Activated CD4-positive, alpha-beta memory T cell treated with anti-CD3 and anti-CD28 coated beads, Interleukin-2, amount 10 ng/mL, durations not matched to agents 7 days and 5 days (primary cell): ENCODE measurements at regions not wholly inside any gene's neighbourhood (a gene's known extent, or its start where the extent isn't known, plus 50 kb on each side); places are given as distances from the start of the nearest gene placed in this dataset.
"Not testable (repeated sequence)": the region's sequence is repeated elsewhere in the genome, so short reads cannot be mapped to it uniquely, and the experiment has no call there.

Experiments used
- CTCF ChIA-PET: fragments of 350-600 bp; sonication (Branson Sonifier 250); formaldehyde crosslinking; loops from one replicate; lab custom pipeline; 2021; ENCODE audit warnings: antibody characterized with exemption, inconsistent platforms; lab: Charles Lee
- POLR2A ChIA-PET: fragments of 350-600 bp; sonication (Branson Sonifier 250); formaldehyde crosslinking; loops from one replicate; lab custom pipeline; 2021; ENCODE audit warnings: antibody characterized with exemption; lab: Charles Lee
- DNase-seq: peaks from one replicate; pipeline ENCODE4 v3.0.0-alpha.2; 2020
- H3K27ac Mint-ChIP-seq: one replicate; pipeline ENCODE4 v1.8.0; 2021; ENCODE audit warnings: mild to moderate bottlenecking, mixed read lengths
- H3K27me3 Mint-ChIP-seq: one replicate; pipeline ENCODE4 v1.8.0; 2021; ENCODE audit warnings: mixed read lengths
- H3K36me3 Mint-ChIP-seq: one replicate; pipeline ENCODE4 v1.8.0; 2021; ENCODE audit warnings: low read depth, mixed read lengths
- H3K4me1 Mint-ChIP-seq: one replicate; pipeline ENCODE4 v1.8.0; 2021; ENCODE audit warnings: mixed read lengths
- H3K4me3 Mint-ChIP-seq: one replicate; pipeline ENCODE4 v1.8.0; 2021; ENCODE audit warnings: mild to moderate bottlenecking, mixed read lengths
- H3K9me3 Mint-ChIP-seq: one replicate; pipeline ENCODE4 v1.8.0; 2021; ENCODE audit warnings: mixed read lengths

DNA sequence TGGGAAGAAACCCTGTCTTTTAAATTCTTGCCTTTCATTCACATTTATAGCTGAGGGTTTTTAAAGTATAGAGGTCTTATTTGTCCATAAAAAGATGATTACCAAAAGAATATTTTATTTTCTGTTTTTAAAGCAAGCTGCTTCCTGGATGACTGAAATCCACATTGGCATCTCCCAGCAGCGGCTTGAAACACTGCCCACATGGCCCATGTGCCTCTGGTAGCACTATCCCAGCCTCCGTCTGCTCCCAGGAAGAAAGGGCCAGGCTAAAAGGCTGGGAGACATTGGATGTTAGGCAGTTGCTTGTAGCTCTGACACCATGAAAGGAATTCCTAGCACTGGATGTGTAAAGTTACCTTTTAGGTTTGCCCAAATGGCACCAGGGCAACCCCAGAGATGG lies 169.9 kb upstream of the CACNA1E start:
- ChIA-PET CTCF (interaction anchor here (1.2 kb wide), 1 partner anchor 112 kb away, joined by 3 read pairs; no protein-coding TSS in a partner anchor), POLR2A (no interaction called here)
- H3K4me1 Mint-ChIP-seq: peaks cover 5% of the 10 kb centered on the region
- peaks cover 53% of the 10 kb centered on the region for H3K27me3 Mint-ChIP-seq
- DNase-seq: no peak
- no peaks in the 10 kb centered on the region for H3K9me3 Mint-ChIP-seq
- no peak overlapping the region for H3K27ac Mint-ChIP-seq
- H3K36me3 Mint-ChIP-seq: no peaks in the 10 kb centered on the region
- H3K4me3 Mint-ChIP-seq: no peak overlapping the region

DNA sequence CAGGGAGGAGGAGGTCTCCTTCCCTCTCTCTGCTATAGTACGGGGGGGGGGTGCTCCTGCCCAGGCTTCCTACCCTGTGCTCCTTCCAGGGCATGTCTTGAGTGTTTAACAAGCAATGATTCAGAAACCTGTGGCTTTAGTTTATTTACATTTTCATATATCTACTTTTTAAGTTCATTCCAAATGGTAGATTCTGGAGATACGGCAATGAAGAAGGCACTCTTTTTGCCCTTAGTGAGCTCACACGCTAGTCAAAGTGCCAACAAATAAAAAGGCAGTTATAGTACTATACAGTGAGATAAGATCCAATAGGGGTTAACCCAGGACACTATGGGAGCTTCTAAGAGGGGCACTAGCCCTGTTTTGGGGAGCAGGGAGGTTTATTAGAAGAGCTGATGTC lies 169.3 kb upstream of the CACNA1E start:
- Mint-ChIP-seq H3K27me3 (peaks cover 58% of the 10 kb centered on the region), H3K27ac (no peak overlapping the region), H3K4me1 (peaks cover 9% of the 10 kb centered on the region), H3K9me3 (no peaks in the 10 kb centered on the region), H3K4me3 (no peak overlapping the region), H3K36me3 (no peaks in the 10 kb centered on the region)
- POLR2A ChIA-PET: no interaction called here
- DNase-seq: no peak
- CTCF ChIA-PET: no interaction called here

DNA sequence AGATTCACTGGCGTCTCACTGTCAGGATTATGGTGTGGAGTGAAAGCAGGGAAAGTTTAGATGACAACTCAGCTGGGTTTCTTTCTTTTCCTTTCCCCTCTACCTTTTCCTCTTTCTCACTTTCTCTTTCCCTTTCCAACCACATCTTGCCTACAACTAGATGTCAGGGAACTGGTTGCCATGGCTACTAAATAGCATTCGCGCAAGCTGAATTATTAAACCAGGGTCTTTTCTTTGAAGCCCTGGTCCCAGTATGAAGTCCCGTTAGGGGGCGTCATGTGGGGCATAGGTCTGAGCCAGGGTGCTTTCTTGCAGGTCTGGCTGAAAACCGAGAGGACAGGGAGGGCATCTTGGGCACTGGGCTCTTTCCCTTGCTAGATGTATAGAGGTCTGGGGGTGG lies 168.4 kb upstream of the CACNA1E start:
- no peak overlapping the region for H3K4me3 Mint-ChIP-seq
- no peak for DNase-seq
- H3K4me1 Mint-ChIP-seq: peaks cover 10% of the 10 kb centered on the region
- no peak overlapping the region for H3K27ac Mint-ChIP-seq
- no peaks in the 10 kb centered on the region for H3K9me3 Mint-ChIP-seq
- H3K36me3 Mint-ChIP-seq: no peaks in the 10 kb centered on the region
- ChIA-PET POLR2A (no interaction called here), CTCF (no interaction called here)
- H3K27me3 Mint-ChIP-seq: peaks cover 68% of the 10 kb centered on the region

DNA sequence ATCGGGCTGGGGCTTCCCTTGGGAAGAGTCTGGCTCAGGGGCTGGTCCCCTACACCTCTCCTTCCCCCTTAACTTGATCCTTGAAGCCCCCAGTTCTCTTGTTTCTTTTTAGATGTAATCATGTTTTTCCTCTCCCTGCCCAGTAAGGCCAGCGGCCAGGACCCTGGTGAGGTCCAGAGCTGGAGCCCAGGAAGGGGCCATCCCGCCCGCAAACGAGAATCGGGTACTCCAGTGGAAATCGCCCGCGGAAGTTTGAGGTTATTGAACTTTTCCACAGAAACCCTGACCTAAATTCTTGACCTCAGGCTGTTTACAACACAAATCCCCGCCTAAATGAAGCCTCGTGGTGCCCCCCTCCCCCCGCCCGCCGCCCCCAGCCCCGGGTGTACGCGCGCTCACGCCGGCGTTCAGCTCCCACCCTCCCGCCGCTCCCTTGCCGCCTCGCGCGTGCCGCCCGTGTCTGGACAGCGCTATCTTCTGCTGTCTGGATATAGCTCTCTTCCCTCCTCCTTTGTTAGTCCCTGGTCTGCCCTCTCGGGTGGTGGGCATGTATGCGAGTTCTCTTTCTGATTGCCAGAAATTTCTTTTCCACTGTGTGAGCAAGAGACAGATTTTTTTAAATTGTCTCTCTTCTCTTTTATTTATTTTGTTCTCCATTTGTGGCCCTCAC lies 165.9 kb upstream of the CACNA1E start:
- no peak for DNase-seq
- H3K4me1 Mint-ChIP-seq: peaks cover 10% of the 10 kb centered on the region
- CTCF ChIA-PET: interaction anchor here (1.3 kb wide), 1 partner anchor 107 kb away, joined by 3 read pairs; no protein-coding TSS in a partner anchor
- H3K4me3 Mint-ChIP-seq: no peak overlapping the region
- H3K36me3 Mint-ChIP-seq: no peaks in the 10 kb centered on the region
- H3K27ac Mint-ChIP-seq: no peak overlapping the region
- POLR2A ChIA-PET: no interaction called here
- H3K9me3 Mint-ChIP-seq: no peaks in the 10 kb centered on the region
- peaks cover 73% of the 10 kb centered on the region for H3K27me3 Mint-ChIP-seq

DNA sequence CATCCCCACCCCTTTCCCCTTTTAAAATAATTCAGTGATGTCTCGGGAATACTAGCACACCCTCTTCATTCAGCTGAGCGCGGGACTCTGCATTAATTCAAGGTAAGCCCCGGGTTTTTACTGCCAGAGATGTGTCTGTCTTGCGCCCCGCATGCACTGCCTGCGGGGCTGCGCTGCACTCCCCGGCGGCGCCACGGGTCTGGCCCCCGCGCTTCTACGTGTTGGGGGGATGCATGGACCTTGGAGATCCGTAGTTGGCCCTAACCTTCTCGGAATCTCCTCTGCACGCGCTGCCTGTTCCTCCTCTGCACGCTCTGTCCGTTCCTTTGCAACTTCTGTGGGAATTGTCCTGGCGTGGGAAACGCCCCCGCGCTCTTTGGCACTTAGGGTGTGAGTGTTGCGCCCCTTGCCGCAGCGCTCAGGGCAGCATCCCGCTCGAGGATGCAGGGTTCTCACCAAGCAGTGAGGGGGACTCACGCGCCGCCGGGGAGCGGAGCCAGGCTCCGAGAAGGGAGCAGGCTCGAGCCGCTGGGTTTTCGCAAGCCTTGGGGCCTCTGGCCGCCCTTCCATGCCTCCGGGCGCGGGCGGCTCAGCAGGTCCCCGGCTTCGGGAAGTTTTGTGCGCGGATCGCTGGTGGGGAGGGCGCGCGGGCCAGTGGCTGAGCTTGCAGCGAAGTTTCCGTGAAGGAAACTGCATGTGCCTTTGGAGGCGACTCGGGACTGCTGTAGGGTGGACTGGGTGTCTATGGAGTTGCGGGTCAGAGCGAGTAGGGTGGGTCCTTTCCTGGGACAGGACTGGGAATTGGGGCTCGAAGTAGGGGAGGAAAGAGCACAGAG lies 165.1 kb upstream of the CACNA1E start:
- Mint-ChIP-seq H3K4me1 (peaks cover 10% of the 10 kb centered on the region), H3K27me3 (peaks cover 66% of the 10 kb centered on the region), H3K36me3 (no peaks in the 10 kb centered on the region), H3K27ac (no peak overlapping the region), H3K4me3 (no peak overlapping the region), H3K9me3 (no peaks in the 10 kb centered on the region)
- CTCF ChIA-PET: no interaction called here
- DNase-seq: no peak
- POLR2A ChIA-PET: no interaction called here

DNA sequence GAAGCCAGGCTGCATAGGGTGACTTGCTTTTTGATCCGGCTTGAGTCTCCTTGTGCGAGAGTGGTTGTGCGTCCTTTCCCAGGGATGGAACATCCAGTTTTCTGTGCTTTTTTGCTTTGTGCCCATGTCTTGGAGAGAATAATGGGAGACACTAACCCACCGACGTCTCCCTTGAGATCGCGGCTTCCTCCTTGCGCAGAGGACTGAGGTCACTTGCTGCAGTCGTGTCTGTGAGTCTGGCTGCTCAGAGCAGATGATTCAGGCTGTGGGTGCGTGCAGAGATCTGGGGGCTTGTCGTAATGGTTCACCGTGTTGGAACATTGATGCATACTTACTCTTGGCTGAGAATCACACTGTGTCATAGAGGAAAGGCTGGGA lies 164.5 kb upstream of the CACNA1E start:
- Mint-ChIP-seq H3K27me3 (peaks cover 66% of the 10 kb centered on the region), H3K27ac (no peak overlapping the region), H3K4me1 (peaks cover 10% of the 10 kb centered on the region), H3K9me3 (no peaks in the 10 kb centered on the region), H3K4me3 (no peak overlapping the region), H3K36me3 (no peaks in the 10 kb centered on the region)
- CTCF ChIA-PET: no interaction called here
- POLR2A ChIA-PET: no interaction called here
- no peak for DNase-seq

DNA sequence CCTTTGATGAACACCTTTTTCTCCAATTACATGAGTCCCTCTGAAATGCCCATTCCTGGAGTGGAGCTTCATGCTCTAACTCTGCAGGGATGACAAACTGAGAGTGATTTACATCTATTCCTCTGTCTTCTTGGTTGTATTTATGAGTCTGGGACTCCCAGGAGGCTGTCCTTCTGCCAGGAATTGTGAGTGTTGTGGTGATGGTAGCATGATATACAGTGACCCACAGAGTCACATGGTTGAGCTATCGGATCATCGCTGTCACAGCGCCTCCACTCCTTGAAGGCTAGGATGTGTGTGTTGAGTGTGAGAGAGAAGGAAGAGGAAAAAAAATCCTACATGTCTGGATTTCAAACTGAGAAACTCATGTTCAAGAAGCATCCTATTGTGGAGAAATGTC lies 163.4 kb upstream of the CACNA1E start:
- CTCF ChIA-PET: no interaction called here
- Mint-ChIP-seq H3K36me3 (no peaks in the 10 kb centered on the region), H3K9me3 (no peaks in the 10 kb centered on the region), H3K27ac (no peak overlapping the region), H3K4me1 (peaks cover 11% of the 10 kb centered on the region), H3K27me3 (peaks cover 58% of the 10 kb centered on the region), H3K4me3 (no peak overlapping the region)
- POLR2A ChIA-PET: no interaction called here
- DNase-seq: no peak

DNA sequence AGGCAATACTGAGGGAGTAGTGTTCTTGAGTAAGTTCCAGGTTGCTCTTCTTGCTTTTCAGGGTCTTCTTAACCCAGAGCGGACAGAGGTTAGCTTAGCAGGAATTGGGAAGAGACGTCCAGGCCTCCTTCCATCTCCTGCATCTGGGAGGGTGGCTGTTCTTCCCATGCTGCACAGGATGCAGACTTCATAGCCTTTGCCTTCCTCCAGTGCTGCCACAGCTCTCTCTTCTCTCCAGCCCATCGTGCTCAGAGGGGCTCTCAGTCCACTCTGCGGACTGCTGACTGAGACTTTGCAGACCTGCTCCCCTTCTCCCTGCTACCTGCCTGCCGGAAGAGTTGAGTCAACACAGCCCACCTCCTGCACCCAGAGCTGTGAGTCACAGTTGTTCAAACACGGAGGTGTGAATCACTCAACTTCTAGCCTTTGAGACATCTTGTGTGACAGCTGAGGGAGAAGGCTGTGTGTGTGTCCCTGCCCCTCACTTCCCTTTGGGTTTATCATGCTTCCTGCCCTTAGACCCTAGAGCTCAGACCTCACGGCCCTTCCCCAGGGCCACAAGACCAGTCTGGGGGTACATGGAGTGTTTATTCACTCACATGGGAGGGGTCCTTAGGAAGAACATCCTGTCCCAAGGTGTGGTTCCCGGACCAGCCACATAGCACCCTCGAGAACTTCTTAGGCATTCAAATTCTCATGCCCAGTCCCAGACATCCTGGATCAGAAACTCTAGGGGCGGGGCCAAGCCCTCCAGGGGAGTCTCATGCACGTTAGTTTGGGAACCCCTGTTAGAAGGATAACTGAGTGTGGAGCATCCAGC lies 158.3 kb upstream of the CACNA1E start:
- DNase-seq: peak; percentile 28

DNA sequence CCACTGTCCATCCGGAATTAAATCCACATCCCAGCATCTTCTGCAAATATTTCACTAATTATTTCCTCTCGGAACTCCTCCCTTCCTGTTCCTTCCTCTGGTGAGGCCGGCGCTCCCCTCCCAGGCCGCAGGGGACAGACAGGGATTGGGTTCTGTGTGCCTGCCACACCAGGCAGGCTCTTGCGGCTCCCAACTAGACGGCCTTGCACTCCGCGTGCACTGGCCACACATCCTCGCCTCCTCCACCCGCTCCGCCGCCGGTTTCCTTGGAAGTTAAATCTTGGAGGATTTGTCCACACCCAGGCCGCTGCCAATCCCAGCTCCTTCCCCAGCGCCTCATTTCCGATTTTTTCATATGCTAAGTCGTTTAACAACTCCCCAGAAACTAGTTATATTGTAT lies 157.6 kb upstream of the CACNA1E start:
- POLR2A ChIA-PET, H3K27ac Mint-ChIP-seq, H3K27me3 Mint-ChIP-seq, DNase-seq, CTCF ChIA-PET, H3K9me3 Mint-ChIP-seq, H3K4me3 Mint-ChIP-seq, H3K36me3 Mint-ChIP-seq, H3K4me1 Mint-ChIP-seq: not testable (repeated sequence)

More for the DNA sequence above, 158.3 kb upstream of the CACNA1E start:
- Mint-ChIP-seq H3K4me3 (no peak overlapping the region), H3K4me1 (peaks cover 7% of the 10 kb centered on the region), H3K9me3 (no peaks in the 10 kb centered on the region), H3K36me3 (no peaks in the 10 kb centered on the region), H3K27me3 (peaks cover 11% of the 10 kb centered on the region), H3K27ac (no peak overlapping the region)
- ChIA-PET CTCF (no interaction called here), POLR2A (no interaction called here)

GRCh38 chr1:181326348-181326747 lies 157.0 kb upstream of the CACNA1E start:
- no peak for DNase-seq
- Mint-ChIP-seq H3K27me3 (peaks cover 1% of the 10 kb centered on the region), H3K4me1 (peaks cover 7% of the 10 kb centered on the region), H3K9me3 (no peaks in the 10 kb centered on the region), H3K4me3 (no peak overlapping the region), H3K27ac (no peak overlapping the region), H3K36me3 (no peaks in the 10 kb centered on the region)
- ChIA-PET CTCF (no interaction called here), POLR2A (no interaction called here)

- ChIA-PET CTCF (no interaction called here), POLR2A (no interaction called here)
- no peak overlapping the region for H3K27ac Mint-ChIP-seq
- no peaks in the 10 kb centered on the region for H3K9me3 Mint-ChIP-seq
- H3K4me3 Mint-ChIP-seq: no peak overlapping the region
- no peak for DNase-seq
- peaks cover 7% of the 10 kb centered on the region for H3K4me1 Mint-ChIP-seq
- peaks cover 1% of the 10 kb centered on the region for H3K27me3 Mint-ChIP-seq
- no peaks in the 10 kb centered on the region for H3K36me3 Mint-ChIP-seq
Observed at GRCh38 chr1:181327796-181328195, 155.5 kb upstream of the CACNA1E start.

- no peaks in the 10 kb centered on the region for H3K27me3 Mint-ChIP-seq
- H3K4me3 Mint-ChIP-seq: no peak overlapping the region
- ChIA-PET POLR2A (no interaction called here), CTCF (no interaction called here)
- no peak for DNase-seq
- no peaks in the 10 kb centered on the region for H3K36me3 Mint-ChIP-seq
- H3K4me1 Mint-ChIP-seq: no peaks in the 10 kb centered on the region
- no peak overlapping the region for H3K27ac Mint-ChIP-seq
- no peaks in the 10 kb centered on the region for H3K9me3 Mint-ChIP-seq
Observed at GRCh38 chr1:181334724-181335123, 148.6 kb upstream of the CACNA1E start.

- POLR2A ChIA-PET: no interaction called here
- no peaks in the 10 kb centered on the region for H3K4me1 Mint-ChIP-seq
- H3K4me3 Mint-ChIP-seq: no peak overlapping the region
- CTCF ChIA-PET: no interaction called here
- no peaks in the 10 kb centered on the region for H3K9me3 Mint-ChIP-seq
- no peaks in the 10 kb centered on the region for H3K36me3 Mint-ChIP-seq
- DNase-seq: no peak
- no peaks in the 10 kb centered on the region for H3K27me3 Mint-ChIP-seq
- no peak overlapping the region for H3K27ac Mint-ChIP-seq
Observed at GRCh38 chr1:181335631-181336030, 147.7 kb upstream of the CACNA1E start.
